ENCODE measurements at regions not wholly inside any gene's neighbourhood (a gene's known extent, or its start where the extent isn't known, plus 50 kb on each side); places are given as distances from the start of the nearest gene placed in this dataset.

GRCh38 chr1:79293611-79294010, 287.1 kb upstream of the ADGRL4 start:
- Histone ChIP-seq H3F3A (ENCODE audit: insufficient read depth) (peaks cover 11% of the 10 kb centered on the region; the same call in 1 of the 2 replicates), H3K4me2 (ENCODE audit: unreplicated experiment) (peak overlapping the region; percentile 15), H3K27me3 (replicated peaks; ENCODE audit: insufficient read depth) (no peaks in the 10 kb centered on the region), H3K79me2 (ENCODE audit: insufficient read depth) (no peaks in the 10 kb centered on the region), H3K36me3 (ENCODE audit: low read depth) (no peaks in the 10 kb centered on the region), H4K20me1 (ENCODE audit: insufficient read depth) (no peaks in the 10 kb centered on the region), H3K9ac (no peak overlapping the region), H3K9me2 (ENCODE audit: insufficient read depth) (no peaks in the 10 kb centered on the region), H2AFZ (no peak overlapping the region), H3K4me1 (ENCODE audit: insufficient read depth) (peaks cover 18% of the 10 kb centered on the region), H3K4me3 (no peak overlapping the region), H3K27ac (peak overlapping the region; percentile 52), H3K9me3 (ENCODE audit: low read depth) (no peaks in the 10 kb centered on the region)
- in situ Hi-C loops (cut with MboI), result no loop called here
- peak; percentile 77 for DNase-seq
- WGBS, 2 experiments (ENCODE audit: low coverage in 1 of 2, low lambda C conversion rate in 2 of 2, missing lambda C conversion rate in 2 of 2), result 88 to 94% methylated on average over 1 of the region's 1 CpG
- no peak for TF ChIP-seq EZH2phosphoT487 (IDR thresholded peaks at IDR 0.05; ENCODE audit: insufficient read depth, low read depth)
- no peak for TF ChIP-seq EZH2 (IDR thresholded peaks at IDR 0.05; ENCODE audit: insufficient read depth, poor library complexity, severe bottlenecking)

DNA sequence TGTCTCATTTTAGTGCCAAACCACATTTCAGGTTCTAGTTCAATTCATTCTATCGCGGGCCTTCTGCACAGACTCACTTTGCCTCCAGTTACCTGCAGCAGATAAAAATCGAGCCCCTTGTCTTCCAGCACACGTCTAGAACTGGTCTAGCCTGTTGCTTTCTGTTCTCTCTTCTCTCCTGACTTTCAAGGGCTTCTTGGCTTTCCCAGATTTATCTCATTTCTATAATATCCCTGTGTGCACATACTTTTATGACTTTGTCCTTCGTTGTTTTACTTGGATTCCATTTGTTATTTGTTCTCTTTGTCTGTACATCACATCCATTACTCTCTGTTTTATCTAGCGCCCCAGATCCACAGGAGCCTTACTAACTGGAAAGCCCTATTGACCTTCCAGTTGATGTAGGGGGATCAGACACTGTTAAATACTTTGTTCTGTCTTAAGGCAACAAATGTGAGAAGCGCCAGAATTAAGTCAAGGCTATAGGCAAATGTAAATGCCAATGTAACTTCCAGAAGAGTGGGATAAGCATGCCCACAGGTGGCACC, 284.5 kb upstream of the ADGRL4 start:
- in situ Hi-C loops (cut with MboI), result no loop called here
- H3F3A ChIP-seq (ENCODE audit: insufficient read depth), result peaks cover 7% of the 10 kb centered on the region; the same call in 1 of the 2 replicates
- no peaks in the 10 kb centered on the region for H3K9me2 ChIP-seq (ENCODE audit: insufficient read depth)
- WGBS, 2 experiments (ENCODE audit: low coverage in 1 of 2, low lambda C conversion rate in 2 of 2, missing lambda C conversion rate in 2 of 2), result 62 to 65% methylated on average over 7 of the region's 7 CpGs
- H3K27me3 ChIP-seq (replicated peaks; ENCODE audit: insufficient read depth), result no peaks in the 10 kb centered on the region
- no peak for TF ChIP-seq EZH2phosphoT487 (IDR thresholded peaks at IDR 0.05; ENCODE audit: insufficient read depth, low read depth)
- TF ChIP-seq EZH2 (IDR thresholded peaks at IDR 0.05; ENCODE audit: insufficient read depth, poor library complexity, severe bottlenecking), result no peak
- no peak overlapping the region for H3K4me3 ChIP-seq
- H2AFZ ChIP-seq, result no peak overlapping the region
- H3K9me3 ChIP-seq (ENCODE audit: low read depth), result no peaks in the 10 kb centered on the region
- no peak for DNase-seq
- H3K36me3 ChIP-seq (ENCODE audit: low read depth), result no peaks in the 10 kb centered on the region
- H3K79me2 ChIP-seq (ENCODE audit: insufficient read depth), result no peaks in the 10 kb centered on the region
- no peak overlapping the region for H3K27ac ChIP-seq
- H3K4me2 ChIP-seq (ENCODE audit: unreplicated experiment), result no peak overlapping the region
- H3K9ac ChIP-seq, result no peak overlapping the region
- no peaks in the 10 kb centered on the region for H4K20me1 ChIP-seq (ENCODE audit: insufficient read depth)
- peaks cover 11% of the 10 kb centered on the region for H3K4me1 ChIP-seq (ENCODE audit: insufficient read depth)

DNA sequence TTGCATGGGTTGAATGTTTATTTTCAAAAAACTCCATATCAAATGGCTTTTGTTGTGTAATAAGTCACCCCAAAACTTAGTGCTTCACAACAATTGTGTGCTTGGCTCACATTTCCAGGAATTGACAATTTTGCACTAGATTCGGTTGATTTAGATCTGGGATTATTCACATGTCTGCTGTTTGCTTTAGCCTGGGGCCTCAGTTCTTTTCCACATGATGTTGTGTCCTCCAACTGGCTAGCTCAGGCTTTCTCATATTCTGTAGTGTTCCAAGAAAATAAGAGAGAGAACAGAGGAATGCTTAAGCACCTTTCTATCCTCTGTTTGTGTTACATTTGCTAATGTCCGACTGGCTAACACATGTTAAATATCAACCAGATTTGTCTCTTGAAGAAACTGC, 281.5 kb upstream of the ADGRL4 start:
- no peak overlapping the region for H3K4me3 ChIP-seq
- H3K27me3 ChIP-seq (replicated peaks; ENCODE audit: insufficient read depth), result no peaks in the 10 kb centered on the region
- no peak overlapping the region for H3K4me2 ChIP-seq (ENCODE audit: unreplicated experiment)
- H3F3A ChIP-seq (ENCODE audit: insufficient read depth), result no peaks in the 10 kb centered on the region
- DNase-seq, result no peak
- in situ Hi-C loops (cut with MboI), result no loop called here
- no peaks in the 10 kb centered on the region for H3K9me2 ChIP-seq (ENCODE audit: insufficient read depth)
- no peak overlapping the region; the same call in 1 of the 2 replicates for H2AFZ ChIP-seq
- no peak overlapping the region for H3K27ac ChIP-seq
- H4K20me1 ChIP-seq (ENCODE audit: insufficient read depth), result no peaks in the 10 kb centered on the region
- no peak overlapping the region for H3K9ac ChIP-seq
- no peaks in the 10 kb centered on the region for H3K79me2 ChIP-seq (ENCODE audit: insufficient read depth)
- TF ChIP-seq EZH2 (IDR thresholded peaks at IDR 0.05; ENCODE audit: insufficient read depth, poor library complexity, severe bottlenecking) (no peak), EZH2phosphoT487 (IDR thresholded peaks at IDR 0.05; ENCODE audit: insufficient read depth, low read depth) (no peak)
- 29 to 42% methylated on average over 2 of the region's 2 CpGs for WGBS, 2 experiments (ENCODE audit: low coverage in 1 of 2, low lambda C conversion rate in 2 of 2, missing lambda C conversion rate in 2 of 2)
- no peaks in the 10 kb centered on the region for H3K4me1 ChIP-seq (ENCODE audit: insufficient read depth)
- no peaks in the 10 kb centered on the region for H3K9me3 ChIP-seq (ENCODE audit: low read depth)
- no peaks in the 10 kb centered on the region for H3K36me3 ChIP-seq (ENCODE audit: low read depth)

DNA sequence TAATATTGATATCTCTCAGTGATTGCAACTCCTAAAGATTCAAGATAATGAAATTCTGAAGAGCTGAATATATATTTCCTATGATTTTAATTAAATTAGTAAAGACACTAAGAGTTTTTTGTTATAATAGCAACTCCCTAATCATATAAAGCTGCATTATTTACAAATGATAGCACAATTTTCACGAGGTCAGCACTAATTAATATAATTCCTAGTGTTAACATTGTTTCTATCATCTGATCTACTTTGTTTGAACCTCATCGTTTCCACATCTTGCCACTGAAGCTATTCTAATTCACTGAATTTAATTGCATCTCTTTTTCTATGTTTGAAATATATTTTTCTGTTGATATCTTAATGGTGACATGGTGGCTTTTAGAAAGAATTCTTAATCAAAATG, 279.1 kb upstream of the ADGRL4 start:
- H3K79me2 ChIP-seq (ENCODE audit: insufficient read depth), result no peaks in the 10 kb centered on the region
- H3K36me3 ChIP-seq (ENCODE audit: low read depth), result no peaks in the 10 kb centered on the region
- no peak for TF ChIP-seq EZH2 (IDR thresholded peaks at IDR 0.05; ENCODE audit: insufficient read depth, poor library complexity, severe bottlenecking)
- TF ChIP-seq EZH2phosphoT487 (IDR thresholded peaks at IDR 0.05; ENCODE audit: insufficient read depth, low read depth), result no peak
- no peaks in the 10 kb centered on the region for H4K20me1 ChIP-seq (ENCODE audit: insufficient read depth)
- no peaks in the 10 kb centered on the region for H3K4me1 ChIP-seq (ENCODE audit: insufficient read depth)
- H3F3A ChIP-seq (ENCODE audit: insufficient read depth), result no peaks in the 10 kb centered on the region
- H3K9ac ChIP-seq, result no peak overlapping the region
- no peaks in the 10 kb centered on the region for H3K27me3 ChIP-seq (replicated peaks; ENCODE audit: insufficient read depth)
- in situ Hi-C loops (cut with MboI), result no loop called here
- H3K9me3 ChIP-seq (ENCODE audit: low read depth), result no peaks in the 10 kb centered on the region
- no peak overlapping the region for H2AFZ ChIP-seq
- DNase-seq, result no peak
- no peak overlapping the region for H3K27ac ChIP-seq
- 32 to 36% methylated on average over 2 of the region's 2 CpGs for WGBS, 2 experiments (ENCODE audit: low coverage in 1 of 2, low lambda C conversion rate in 2 of 2, missing lambda C conversion rate in 2 of 2)
- H3K4me3 ChIP-seq, result no peak overlapping the region
- no peak overlapping the region for H3K4me2 ChIP-seq (ENCODE audit: unreplicated experiment)
- no peaks in the 10 kb centered on the region for H3K9me2 ChIP-seq (ENCODE audit: insufficient read depth)

DNA sequence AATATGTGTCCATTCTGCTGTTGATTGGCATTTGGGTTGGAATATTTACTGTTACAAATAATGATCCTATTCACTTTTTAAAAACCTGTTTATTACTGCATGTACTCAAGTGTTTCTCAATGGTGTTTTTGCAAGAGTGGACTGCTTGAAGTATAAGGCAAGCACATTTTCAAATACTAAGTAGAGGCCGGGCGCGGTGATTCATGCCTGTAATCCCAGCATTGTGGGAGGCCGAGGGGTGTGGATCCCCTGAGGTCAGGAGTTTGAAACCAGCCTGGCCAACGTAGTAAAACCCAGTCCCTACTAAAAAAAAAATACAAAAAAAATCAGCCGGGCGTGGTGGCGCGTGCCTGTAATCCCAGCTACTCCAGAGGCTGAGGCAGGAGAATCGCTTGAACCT, 276.9 kb upstream of the ADGRL4 start:
- H3K4me1 ChIP-seq (ENCODE audit: insufficient read depth), result no peaks in the 10 kb centered on the region
- H3K27me3 ChIP-seq (replicated peaks; ENCODE audit: insufficient read depth), result no peaks in the 10 kb centered on the region
- no peak overlapping the region for H3K4me3 ChIP-seq
- no peak for TF ChIP-seq EZH2 (IDR thresholded peaks at IDR 0.05; ENCODE audit: insufficient read depth, poor library complexity, severe bottlenecking)
- no peak for TF ChIP-seq EZH2phosphoT487 (IDR thresholded peaks at IDR 0.05; ENCODE audit: insufficient read depth, low read depth)
- H3K9me2 ChIP-seq (ENCODE audit: insufficient read depth), result no peaks in the 10 kb centered on the region
- H2AFZ ChIP-seq, result no peak overlapping the region
- 73 to 79% methylated on average over 10 of the region's 10 CpGs for WGBS, 2 experiments (ENCODE audit: low coverage in 1 of 2, low lambda C conversion rate in 2 of 2, missing lambda C conversion rate in 2 of 2)
- no peaks in the 10 kb centered on the region for H4K20me1 ChIP-seq (ENCODE audit: insufficient read depth)
- no peaks in the 10 kb centered on the region for H3K9me3 ChIP-seq (ENCODE audit: low read depth)
- H3F3A ChIP-seq (ENCODE audit: insufficient read depth), result no peaks in the 10 kb centered on the region
- no peaks in the 10 kb centered on the region for H3K79me2 ChIP-seq (ENCODE audit: insufficient read depth)
- H3K27ac ChIP-seq, result no peak overlapping the region
- H3K36me3 ChIP-seq (ENCODE audit: low read depth), result no peaks in the 10 kb centered on the region
- in situ Hi-C loops (cut with MboI), result no loop called here
- H3K4me2 ChIP-seq (ENCODE audit: unreplicated experiment), result no peak overlapping the region
- DNase-seq, result no peak
- no peak overlapping the region for H3K9ac ChIP-seq

Data from GM23248 (cell line).